Panc1 (cell line): ENCODE measurements at regions not wholly inside any gene's neighbourhood (a gene's known extent, or its start where the extent isn't known, plus 50 kb on each side); places are given as distances from the start of the nearest gene placed in this dataset.

Experiments
- ATAC-seq: fragments of 200-7000 bp; cut with Tn5 transposase; 2 replicates; pipeline ENCODE4 v1.9.1; 2020; ENCODE audit warnings: mild to moderate bottlenecking, moderate library complexity
- BruUV-seq: library from RNA; stranded (reverse); fragments of 400-500 nt; replicated peaks from 2 replicates; lab custom pipeline; 2021; lab: Mats Ljungman, UMichigan
- CTCF ChIA-PET: fragments of 300-600 bp; sonication (Branson Sonifier 250); formaldehyde crosslinking; loops from one replicate; lab custom pipeline; 2022; ENCODE audit warnings: antibody characterized with exemption; lab: Charles Lee
- POLR2A ChIA-PET: fragments of 300-600 bp; sonication (Branson Sonifier 250); formaldehyde crosslinking; loops from one replicate; lab custom pipeline; 2022; ENCODE audit warnings: antibody characterized with exemption; lab: Charles Lee
- DNase-seq: peaks from one replicate; pipeline ENCODE4 v3.0.0-alpha.2; 2010; ENCODE audit warnings: low read depth, low spot score
- H3K27ac ChIP-seq: 2 replicates; pipeline ENCODE4 v1.5.1; 2011; ENCODE audit warnings: mild to moderate bottlenecking, low read length, inconsistent platforms
- H3K27me3 ChIP-seq: fragments of 200-500 bp; sonication (Bioruptor generic); 2 replicates; pipeline ENCODE4 v1.6.0; 2014; ENCODE audit warnings: low read length, inconsistent platforms; ENCODE audit not compliant: control insufficient read depth, insufficient read depth
- H3K36me3 ChIP-seq: fragments of 200-500 bp; sonication (Bioruptor generic); 2 replicates; pipeline ENCODE4 v1.5.1; 2014; ENCODE audit warnings: inconsistent platforms, mild to moderate bottlenecking, low read length, moderate library complexity; ENCODE audit not compliant: control insufficient read depth, insufficient read depth
- H3K4me1 ChIP-seq: 2 replicates; pipeline ENCODE4 v1.5.1; 2011; ENCODE audit warnings: inconsistent platforms, mild to moderate bottlenecking, low read length, moderate library complexity; ENCODE audit not compliant: control insufficient read depth, insufficient read depth
- H3K4me3 ChIP-seq, 2 experiments: 2 replicates each; pipeline ENCODE4 v1.5.1; 2011 to 2012; ENCODE audit warnings: low read depth in 2 of 2, low read length in 2 of 2, mild to moderate bottlenecking in 2 of 2, inconsistent platforms in 1 of 2, moderate library complexity in 1 of 2
- H3K9me3 ChIP-seq: fragments of 200-500 bp; sonication (Bioruptor generic); 2 replicates; pipeline ENCODE4 v1.5.1; 2014; ENCODE audit warnings: low read depth, mild to moderate bottlenecking, inconsistent platforms, low read length, moderate library complexity; ENCODE audit not compliant: control insufficient read depth, insufficient read depth
- CTCF ChIP-seq: fragments of 450-650 bp; IDR thresholded peaks from 2 replicates; pipeline ENCODE4 v1.5.1; 2017; ENCODE audit warnings: mild to moderate bottlenecking
- POLR2AphosphoS5 ChIP-seq: IDR thresholded peaks from 2 replicates; pipeline ENCODE4 v1.6.1; 2012; ENCODE audit warnings: mild to moderate bottlenecking, low read depth, low read length, moderate library complexity
- REST ChIP-seq, 2 experiments: IDR thresholded peaks; 2 replicates each; pipeline ENCODE4 v1.6.1; 2011 to 2012; ENCODE audit warnings: low read depth in 2 of 2, control low read depth in 1 of 2, low read length in 1 of 2, mild to moderate bottlenecking in 1 of 2, moderate library complexity in 1 of 2; ENCODE audit not compliant: insufficient read depth in 1 of 2
- SIN3A ChIP-seq: IDR thresholded peaks from 2 replicates; pipeline ENCODE4 v1.6.1; 2012; ENCODE audit warnings: low read depth, mild to moderate bottlenecking, low read length, moderate library complexity, borderline replicate concordance; ENCODE audit not compliant: insufficient read depth
- TCF7L2 ChIP-seq: IDR thresholded peaks from 2 replicates; pipeline ENCODE4 v1.6.1; 2011; ENCODE audit warnings: mild to moderate bottlenecking, low read depth, low read length, inconsistent platforms
- in situ Hi-C: cut with HindIII; loops from 2 replicates; pipeline ENCODE4 v1.10.0; 2016; ENCODE audit warnings: low sequenced_read_pairs, low pct_unique_long_range_greater_than_20kb
- intact Hi-C: fragments of 100-400 bp; cut with micrococcal nuclease; formaldehyde crosslinking; loops from one replicate; pipeline ENCODE4 v1.10.0; 2022; ENCODE audit not compliant: unreplicated experiment

GRCh38 chr5:124203303-124203702 lies 543.1 kb downstream of the ZNF608 start:
- intact Hi-C loops = no loop called here
- BruUV-seq = no TSS peak
- CTCF ChIA-PET = no interaction called here

GRCh38 chr5:124200381-124200780 lies 546.1 kb downstream of the ZNF608 start:
- DNase-seq (no peak), ATAC-seq (no peak)
- Histone ChIP-seq H3K36me3 (no peaks in the 10 kb centered on the region), H3K9me3 (peaks cover 14% of the 10 kb centered on the region; the same call in 1 of the 2 replicates), H3K27me3 (no peaks in the 10 kb centered on the region), H3K4me3 (no peak overlapping the region), H3K27ac (0 out of 2 replicates have a peak overlapping the region, but pooled peaks have one; percentile 9), H3K4me1 (no peaks in the 10 kb centered on the region)
- no TSS peak for BruUV-seq
- in situ Hi-C loops (no loop called here), intact Hi-C loops (no loop called here)
- POLR2A ChIA-PET = no interaction called here
- CTCF ChIA-PET = no interaction called here
- TF ChIP-seq POLR2AphosphoS5 (no peak), SIN3A (no peak), CTCF (no peak), REST (IDR thresholded peaks at IDR 0.05; ENCODE audit: insufficient read depth in 1 of 2, low read depth in 2 of 2, low read length in 1 of 2) (no peak), TCF7L2 (no peak)

More at GRCh38 chr5:124203303-124203702, 543.1 kb downstream of the ZNF608 start:
- ATAC-seq (no peak), DNase-seq (no peak)
- H3K4me3 ChIP-seq = no peak overlapping the region
- peaks cover 14% of the 10 kb centered on the region; the same call in 1 of the 2 replicates for H3K9me3 ChIP-seq
- in situ Hi-C loops = no loop called here
- POLR2A ChIA-PET = no interaction called here
- no peak overlapping the region for H3K27ac ChIP-seq
- TF ChIP-seq TCF7L2 (no peak), SIN3A (no peak), POLR2AphosphoS5 (no peak)
- no peaks in the 10 kb centered on the region for H3K27me3 ChIP-seq
- H3K36me3 ChIP-seq = no peaks in the 10 kb centered on the region
- no peaks in the 10 kb centered on the region for H3K4me1 ChIP-seq

GRCh38 chr5:124199893-124200292 lies 546.5 kb downstream of the ZNF608 start:
- Histone ChIP-seq H3K4me3 (no peak overlapping the region), H3K4me1 (no peaks in the 10 kb centered on the region), H3K27me3 (no peaks in the 10 kb centered on the region), H3K9me3 (peaks cover 14% of the 10 kb centered on the region; the same call in 1 of the 2 replicates), H3K27ac (0 out of 2 replicates have a peak overlapping the region, but pooled peaks have one; percentile 9), H3K36me3 (no peaks in the 10 kb centered on the region)
- in situ Hi-C loops = no loop called here
- no TSS peak for BruUV-seq
- TF ChIP-seq POLR2AphosphoS5 = no peak
- no peak for TF ChIP-seq TCF7L2
- no peak for TF ChIP-seq CTCF
- TF ChIP-seq SIN3A = no peak
- no peak for TF ChIP-seq REST (IDR thresholded peaks at IDR 0.05; ENCODE audit: insufficient read depth in 1 of 2, low read depth in 2 of 2, low read length in 1 of 2)
- CTCF ChIA-PET = no interaction called here
- ATAC-seq (no peak), DNase-seq (no peak)
- POLR2A ChIA-PET = no interaction called here
- intact Hi-C loops = no loop called here
